OCI-LY3 (cell line): ENCODE measurements at regions not wholly inside any gene's neighbourhood (a gene's known extent, or its start where the extent isn't known, plus 50 kb on each side); places are given as distances from the start of the nearest gene placed in this dataset.

Source experiments
- H2AFZ ChIP-seq: fragments of 200-600, 300-600 bp; shearing (Covaris generic); 2 replicates; pipeline ENCODE4 v1.6.0; 2014; ENCODE audit warnings: antibody characterized with exemption, low read depth, low read length
- H3K27ac ChIP-seq: fragments of 200-600, 300-600 bp; sonication (generic); 2 replicates; pipeline ENCODE4 v1.5.1; 2014; ENCODE audit warnings: mild to moderate bottlenecking, low read length, moderate library complexity, mixed read lengths
- H3K27me3 ChIP-seq: fragments of 200-600, 300-600 bp; sonication (generic); 2 replicates; pipeline ENCODE4 v1.6.1; 2014; ENCODE audit warnings: low read depth, low read length, mixed read lengths
- H3K36me3 ChIP-seq: fragments of 200-600, 300-600 bp; sonication (generic); replicated peaks from 2 replicates; pipeline ENCODE3; 2014; ENCODE audit warnings: low read depth, low read length, mixed read lengths
- H3K4me1 ChIP-seq: fragments of 300-600, 200-600 bp; sonication (generic); 2 replicates; pipeline ENCODE4 v1.6.1; 2014; ENCODE audit warnings: low read length, mixed read lengths
- H3K4me2 ChIP-seq: fragments of 200-600, 300-600 bp; sonication (generic); 2 replicates; pipeline ENCODE4 v1.6.1; 2014; ENCODE audit warnings: low read length, mixed read lengths
- H3K4me3 ChIP-seq: fragments of 300-600, 200-600 bp; sonication (generic); 2 replicates; pipeline ENCODE4 v1.5.1; 2014; ENCODE audit warnings: antibody characterized with exemption, mild to moderate bottlenecking, low read length, moderate library complexity
- H3K79me2 ChIP-seq: fragments of 300-600, 200-600 bp; shearing (Covaris generic); 2 replicates; pipeline ENCODE4 v1.6.1; 2014; ENCODE audit warnings: mild to moderate bottlenecking, low read length, mixed read lengths
- H3K9ac ChIP-seq: fragments of 300-600, 200-600 bp; shearing (Covaris generic); 2 replicates; pipeline ENCODE4 v1.6.0; 2014; ENCODE audit warnings: mild to moderate bottlenecking, low read length, moderate library complexity
- H3K9me3 ChIP-seq: fragments of 200-600, 300-600 bp; shearing (Covaris generic); 2 replicates; pipeline ENCODE4 v1.6.1; 2014; ENCODE audit warnings: low read length, mixed read lengths; ENCODE audit not compliant: insufficient read depth
- H4K20me1 ChIP-seq: fragments of 200-600, 300-600 bp; sonication (generic); 2 replicates; pipeline ENCODE4 v1.6.1; 2016; ENCODE audit warnings: low read length, mixed read lengths; ENCODE audit not compliant: insufficient read depth
- EZH2phosphoT487 ChIP-seq: fragments of 200-600 bp; shearing (Covaris generic); IDR thresholded peaks from 2 replicates; pipeline ENCODE4 v1.6.1; 2018; ENCODE audit warnings: antibody characterized with exemption, mixed run types, low read depth
- TF ChIP-seq, protein P1 (sequence below): fragments of 200-600, 300-600 bp; sonication (generic); IDR thresholded peaks from 2 replicates; pipeline ENCODE4 v1.5.1; 2014; ENCODE audit warnings: antibody characterized with exemption, low read length, low read depth

DNA sequence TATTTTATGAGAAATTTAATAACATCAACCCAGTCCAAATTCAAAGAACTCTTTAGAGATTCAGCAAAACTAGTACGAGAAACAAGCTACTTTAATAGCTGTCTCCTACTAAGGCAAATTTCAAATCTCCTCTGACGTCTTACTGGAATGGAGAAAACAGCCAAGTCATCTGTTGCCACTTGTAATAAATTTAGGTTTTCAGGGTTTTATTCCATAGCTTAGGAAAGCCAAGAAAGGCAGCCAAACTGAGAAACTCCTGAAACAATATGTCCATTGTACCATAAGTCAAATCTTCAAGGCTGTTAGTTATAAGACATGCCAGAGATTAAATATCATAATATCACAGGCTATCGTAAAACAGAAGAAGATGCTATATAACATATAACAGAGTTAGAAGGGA, 524.6 kb upstream of the SETBP1 start:
- H3K9ac ChIP-seq: no peak overlapping the region
- H2AFZ ChIP-seq: no peak overlapping the region
- no peaks in the 10 kb centered on the region for H3K27me3 ChIP-seq
- H3K27ac ChIP-seq: no peak overlapping the region
- no peak for TF ChIP-seq EZH2phosphoT487
- TF ChIP-seq, protein P1, sequence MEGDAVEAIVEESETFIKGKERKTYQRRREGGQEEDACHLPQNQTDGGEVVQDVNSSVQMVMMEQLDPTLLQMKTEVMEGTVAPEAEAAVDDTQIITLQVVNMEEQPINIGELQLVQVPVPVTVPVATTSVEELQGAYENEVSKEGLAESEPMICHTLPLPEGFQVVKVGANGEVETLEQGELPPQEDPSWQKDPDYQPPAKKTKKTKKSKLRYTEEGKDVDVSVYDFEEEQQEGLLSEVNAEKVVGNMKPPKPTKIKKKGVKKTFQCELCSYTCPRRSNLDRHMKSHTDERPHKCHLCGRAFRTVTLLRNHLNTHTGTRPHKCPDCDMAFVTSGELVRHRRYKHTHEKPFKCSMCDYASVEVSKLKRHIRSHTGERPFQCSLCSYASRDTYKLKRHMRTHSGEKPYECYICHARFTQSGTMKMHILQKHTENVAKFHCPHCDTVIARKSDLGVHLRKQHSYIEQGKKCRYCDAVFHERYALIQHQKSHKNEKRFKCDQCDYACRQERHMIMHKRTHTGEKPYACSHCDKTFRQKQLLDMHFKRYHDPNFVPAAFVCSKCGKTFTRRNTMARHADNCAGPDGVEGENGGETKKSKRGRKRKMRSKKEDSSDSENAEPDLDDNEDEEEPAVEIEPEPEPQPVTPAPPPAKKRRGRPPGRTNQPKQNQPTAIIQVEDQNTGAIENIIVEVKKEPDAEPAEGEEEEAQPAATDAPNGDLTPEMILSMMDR: no peak
- no peaks in the 10 kb centered on the region for H3K36me3 ChIP-seq
- no peak overlapping the region for H3K4me3 ChIP-seq
- H3K9me3 ChIP-seq: no peaks in the 10 kb centered on the region
- H4K20me1 ChIP-seq: no peaks in the 10 kb centered on the region
- H3K4me1 ChIP-seq: no peaks in the 10 kb centered on the region
- H3K4me2 ChIP-seq: no peak overlapping the region
- H3K79me2 ChIP-seq: no peaks in the 10 kb centered on the region

DNA sequence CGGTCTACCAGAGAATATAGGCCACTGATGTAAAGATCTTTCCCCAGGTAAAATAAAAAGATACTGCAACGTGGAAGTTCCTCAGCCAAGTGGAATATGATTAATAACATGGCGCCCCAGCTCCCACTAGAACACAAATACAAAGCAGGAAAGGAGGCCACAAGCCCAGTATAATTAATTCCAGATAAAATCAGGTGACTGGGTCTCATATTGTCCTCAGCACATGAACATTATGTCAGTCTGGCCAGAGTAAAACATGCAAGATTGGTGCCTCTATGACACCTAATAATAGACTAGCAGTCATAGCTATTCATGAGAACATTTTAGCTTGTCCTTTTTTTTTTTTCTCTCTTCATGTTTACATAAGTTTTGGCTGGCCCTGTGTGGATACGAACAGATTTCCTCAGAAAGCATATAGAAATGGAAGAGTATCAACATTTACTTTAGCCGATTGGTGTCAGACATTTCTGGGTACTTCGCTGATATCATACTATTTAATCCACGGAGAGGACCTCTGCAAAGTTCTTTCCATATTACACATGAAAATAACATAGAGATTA, 523.8 kb upstream of the SETBP1 start:
- no peaks in the 10 kb centered on the region for H3K36me3 ChIP-seq
- H3K4me2 ChIP-seq: no peak overlapping the region
- TF ChIP-seq, protein P1: no peak
- TF ChIP-seq EZH2phosphoT487: no peak

DNA sequence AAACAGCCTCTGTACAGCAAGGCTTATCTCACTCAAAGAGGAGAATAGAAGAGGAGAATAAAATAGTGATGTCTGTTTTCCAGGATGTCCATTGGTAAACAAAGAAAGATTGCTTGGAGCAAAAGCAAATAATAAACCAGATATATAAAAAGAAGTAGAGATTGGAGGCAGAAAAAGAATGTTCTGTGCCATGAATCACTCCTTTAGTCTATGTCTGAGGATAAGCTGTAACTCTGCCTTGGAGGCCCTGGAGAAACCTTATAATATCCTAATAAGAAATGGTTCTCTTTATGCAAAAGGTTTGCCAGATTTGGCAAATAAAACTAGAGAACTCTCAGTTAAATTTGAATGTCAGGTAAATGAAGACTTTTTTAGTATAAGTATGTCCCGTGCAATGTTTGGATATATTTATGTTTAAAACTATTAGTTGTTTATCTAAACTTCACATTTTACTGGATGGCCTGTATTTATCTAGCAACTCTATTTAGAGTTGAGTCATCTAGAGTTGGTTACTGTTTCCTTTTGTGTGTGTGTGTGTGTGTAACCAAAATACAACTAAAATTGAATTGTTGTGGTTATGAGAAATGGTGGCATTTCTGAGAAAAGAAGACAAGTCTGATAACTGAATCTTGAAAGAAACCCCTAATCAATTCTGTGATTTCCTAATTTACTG, 510.3 kb upstream of the SETBP1 start:
- Histone ChIP-seq H3K4me2 (no peak overlapping the region), H3K9ac (no peak overlapping the region), H3K9me3 (no peaks in the 10 kb centered on the region), H3K79me2 (no peaks in the 10 kb centered on the region), H4K20me1 (no peaks in the 10 kb centered on the region), H2AFZ (no peak overlapping the region), H3K4me1 (no peaks in the 10 kb centered on the region), H3K4me3 (no peak overlapping the region), H3K36me3 (no peaks in the 10 kb centered on the region), H3K27ac (no peak overlapping the region), H3K27me3 (no peaks in the 10 kb centered on the region)
- TF ChIP-seq, protein P1: no peak
- no peak for TF ChIP-seq EZH2phosphoT487

More for the DNA sequence above, 523.8 kb upstream of the SETBP1 start:
- Histone ChIP-seq H4K20me1 (no peaks in the 10 kb centered on the region), H3K9me3 (no peaks in the 10 kb centered on the region), H3K79me2 (no peaks in the 10 kb centered on the region), H3K4me1 (no peaks in the 10 kb centered on the region), H3K4me3 (no peak overlapping the region), H3K27me3 (no peaks in the 10 kb centered on the region), H3K27ac (no peak overlapping the region), H2AFZ (no peak overlapping the region), H3K9ac (no peak overlapping the region)

DNA sequence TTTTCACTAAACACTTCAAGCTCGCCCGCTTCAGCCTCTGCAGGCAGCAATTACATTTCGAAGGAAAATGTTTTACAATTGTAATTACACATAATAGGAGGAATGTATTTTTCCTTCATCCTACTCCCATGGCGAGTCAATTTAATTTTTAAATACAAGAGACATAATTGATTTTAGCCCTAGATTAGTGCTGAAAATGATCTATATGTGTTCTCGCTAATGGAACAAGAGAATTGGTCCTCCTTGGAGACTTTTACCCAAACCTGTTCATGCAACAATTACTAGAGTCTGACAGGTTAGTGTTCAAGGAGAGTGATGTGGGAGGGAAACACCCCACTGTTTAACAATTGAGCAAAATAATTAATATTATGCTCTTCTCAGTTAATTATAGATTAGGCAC, 509.4 kb upstream of the SETBP1 start:
- H4K20me1 ChIP-seq: no peaks in the 10 kb centered on the region
- H3K4me1 ChIP-seq: no peaks in the 10 kb centered on the region
- no peak overlapping the region for H3K4me2 ChIP-seq
- no peak overlapping the region for H2AFZ ChIP-seq
- H3K27me3 ChIP-seq: no peaks in the 10 kb centered on the region
- TF ChIP-seq, protein P1: no peak
- TF ChIP-seq EZH2phosphoT487: no peak
- H3K27ac ChIP-seq: no peak overlapping the region
- no peaks in the 10 kb centered on the region for H3K9me3 ChIP-seq
- H3K4me3 ChIP-seq: no peak overlapping the region
- H3K36me3 ChIP-seq: no peaks in the 10 kb centered on the region
- no peaks in the 10 kb centered on the region for H3K79me2 ChIP-seq
- no peak overlapping the region for H3K9ac ChIP-seq
